GM21390 (cell line): ENCODE measurements at regions not wholly inside any gene's neighbourhood (a gene's known extent, or its start where the extent isn't known, plus 50 kb on each side); places are given as distances from the start of the nearest gene placed in this dataset.

ENCODE experiments used
- ATAC-seq: cut with Tn5 transposase; IDR thresholded peaks from one replicate; pipeline ENCODE4 v1.9.1; 2021; ENCODE audit not compliant: unreplicated experiment

DNA sequence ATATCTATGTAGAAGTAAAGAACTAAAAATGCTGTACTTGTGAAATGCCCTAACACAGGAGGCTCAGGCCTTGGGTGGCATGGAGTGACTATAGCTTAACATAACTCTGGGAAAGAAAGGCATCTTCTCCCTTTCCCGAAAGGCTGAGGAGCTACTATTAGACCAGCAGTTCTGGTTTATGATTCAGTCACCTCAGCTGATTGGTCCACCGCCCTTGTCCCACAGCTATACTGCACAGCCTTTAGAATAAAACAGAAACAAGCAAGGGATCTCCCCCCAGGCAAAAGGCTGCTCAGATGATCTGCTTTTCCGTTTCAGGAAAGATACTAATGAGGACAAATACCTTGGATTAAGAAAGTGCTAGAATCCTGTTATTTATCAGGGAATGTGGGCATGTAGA, 171.3 kb downstream of the SNCA start:
- ATAC-seq: no peak

DNA sequence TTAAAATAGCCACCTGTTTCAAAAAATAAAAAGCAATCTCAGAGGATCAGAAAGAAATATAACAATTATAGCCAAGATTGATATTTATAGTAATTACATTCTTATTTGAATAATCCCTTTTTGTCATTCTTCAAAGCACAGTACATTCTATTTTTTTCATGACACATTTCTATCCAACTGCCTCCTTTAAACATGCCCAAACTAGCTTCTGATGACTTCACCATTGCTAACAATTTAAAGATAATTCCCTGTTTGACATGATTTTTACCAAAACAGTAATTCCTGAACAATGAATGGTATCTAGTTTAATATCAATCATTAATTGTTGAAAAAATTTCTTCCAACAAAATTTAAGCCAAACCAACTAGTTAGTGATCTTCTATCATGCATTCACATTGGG, 172.4 kb downstream of the SNCA start:
- ATAC-seq: no peak

DNA sequence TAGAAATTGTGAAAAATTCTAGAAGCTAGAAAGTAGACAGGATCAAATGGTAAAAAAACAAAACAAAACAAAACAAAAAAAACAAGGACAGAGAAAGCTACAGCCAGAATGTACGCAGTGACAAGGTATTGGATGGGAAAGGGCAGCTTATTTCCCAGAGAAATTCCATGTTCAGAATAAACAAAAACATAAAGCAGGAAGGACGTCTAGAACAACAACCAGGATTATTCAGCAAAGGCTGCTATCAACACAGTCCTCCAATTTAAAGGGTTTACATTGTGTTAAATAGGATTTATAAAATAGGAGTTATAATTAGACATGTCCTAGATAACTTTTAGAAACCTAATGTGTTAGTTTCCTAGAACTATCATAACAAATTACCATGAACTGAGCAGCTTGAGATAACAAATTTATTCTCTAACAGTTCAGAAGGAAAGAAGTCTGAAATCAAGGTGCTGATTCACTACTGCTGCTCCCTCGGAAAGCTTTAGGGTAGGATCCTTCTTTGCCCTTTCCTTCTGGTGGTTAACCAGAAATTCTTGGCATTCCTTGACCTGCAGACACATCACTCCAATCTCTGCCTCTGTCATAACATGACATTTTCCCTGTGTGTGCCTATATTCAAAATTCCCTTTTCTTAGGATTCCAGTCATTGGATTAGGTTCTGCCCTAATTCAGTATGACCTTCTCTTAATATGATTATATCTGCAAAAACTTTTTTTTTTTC, 175.6 kb downstream of the SNCA start:
- no peak for ATAC-seq

DNA sequence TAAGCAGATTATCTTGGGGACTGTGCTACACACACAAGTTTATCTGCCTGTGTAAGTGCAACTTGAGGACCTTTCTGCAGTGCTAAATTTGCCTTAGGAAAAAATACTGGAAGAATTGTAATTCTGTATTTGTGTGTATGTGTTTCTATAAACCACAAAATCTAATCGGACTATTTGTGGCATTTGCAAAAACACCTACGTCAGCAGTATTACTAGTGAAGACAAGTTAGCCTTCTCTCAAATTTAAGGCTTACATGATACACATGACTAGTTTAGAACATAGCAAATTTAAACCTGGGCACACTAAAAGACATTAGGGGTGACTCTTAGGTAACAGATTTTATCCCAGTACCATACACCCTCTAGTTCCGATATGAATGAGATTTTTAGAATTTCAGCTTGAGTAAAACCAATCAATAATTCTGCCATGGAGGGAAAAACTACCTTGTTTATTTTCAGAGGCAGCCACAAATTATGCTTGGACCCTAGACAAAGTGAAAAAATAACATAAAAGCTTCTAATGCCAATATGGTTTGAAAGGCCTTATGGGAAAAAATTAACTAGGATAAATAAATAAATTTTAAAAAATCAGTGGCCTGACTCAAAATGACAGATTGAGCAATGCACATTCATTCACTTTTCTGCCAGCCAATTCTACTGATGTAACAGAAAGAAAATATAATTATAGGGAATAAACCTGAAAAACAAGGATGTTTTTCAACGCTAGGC, 176.4 kb downstream of the SNCA start:
- no peak for ATAC-seq

DNA sequence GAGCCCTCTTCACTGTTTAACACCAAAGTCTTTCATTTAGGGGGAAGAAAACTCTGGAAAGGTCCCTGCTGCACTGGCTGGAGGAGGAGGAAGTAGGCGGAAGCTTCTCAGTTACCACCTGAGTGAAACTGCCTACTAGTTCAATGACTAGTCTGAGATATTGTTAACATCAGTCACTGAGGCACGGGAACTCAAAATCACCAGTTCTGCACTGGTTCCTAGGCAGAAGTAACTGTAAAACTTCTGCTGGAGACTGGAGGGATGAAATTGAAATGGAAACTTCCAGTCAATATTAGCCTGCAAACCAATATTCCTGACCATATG, 178.3 kb downstream of the SNCA start:
- peak; percentile 84 for ATAC-seq

DNA sequence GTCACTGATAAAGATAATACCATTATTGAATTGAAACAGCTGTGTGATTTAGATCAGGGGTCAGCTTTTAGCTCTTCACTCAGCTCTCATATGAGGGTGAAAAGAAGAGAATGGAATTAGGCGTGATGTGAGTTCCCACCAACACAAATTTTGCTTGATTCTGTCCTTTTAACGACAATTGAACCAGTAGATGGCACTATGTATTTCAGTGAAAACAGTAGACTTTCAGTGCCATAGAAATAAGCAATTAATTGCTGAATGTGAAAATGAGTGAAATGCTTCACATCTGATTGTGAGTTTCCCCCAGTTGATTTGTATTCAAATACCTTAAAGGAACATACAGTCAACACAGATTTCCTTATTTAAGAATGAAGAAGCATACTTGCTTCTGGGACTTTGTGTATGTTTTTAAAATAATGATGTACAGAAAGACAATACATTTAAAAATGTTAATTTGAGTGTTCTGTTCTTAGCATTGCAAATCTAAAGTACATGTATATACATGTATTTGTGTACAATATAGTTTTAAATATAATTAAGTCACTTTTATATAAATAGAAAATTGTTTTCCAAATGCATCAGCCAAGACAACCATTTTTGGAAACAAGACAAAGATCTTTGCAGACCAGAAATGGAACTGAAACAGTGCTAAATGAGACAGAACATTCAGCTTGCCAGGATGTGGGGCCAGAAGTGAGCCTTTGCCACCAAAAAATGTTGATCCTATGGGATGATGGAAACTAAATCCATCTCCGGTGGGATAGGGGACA, 178.8 kb downstream of the SNCA start:
- ATAC-seq: peak; percentile 81

DNA sequence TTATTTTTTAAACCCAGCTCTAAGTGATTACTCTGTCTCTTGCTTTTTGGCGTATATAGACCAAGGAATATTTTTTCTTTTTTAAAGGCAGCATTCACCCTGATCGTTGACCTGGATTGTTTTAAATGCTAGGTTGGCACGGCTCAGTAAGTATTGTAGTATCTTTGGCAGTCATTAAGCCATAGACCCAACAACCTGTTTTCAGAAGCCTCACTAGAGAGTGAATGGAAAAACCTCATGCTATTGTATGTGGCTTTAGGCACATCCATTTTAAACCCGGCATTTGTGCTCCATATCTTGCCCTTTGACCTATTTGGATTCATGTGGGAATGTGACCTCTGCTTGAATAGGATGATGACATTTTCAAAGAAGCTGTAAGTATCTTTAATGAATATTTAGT, 183.9 kb downstream of the SNCA start:
- ATAC-seq: no peak

DNA sequence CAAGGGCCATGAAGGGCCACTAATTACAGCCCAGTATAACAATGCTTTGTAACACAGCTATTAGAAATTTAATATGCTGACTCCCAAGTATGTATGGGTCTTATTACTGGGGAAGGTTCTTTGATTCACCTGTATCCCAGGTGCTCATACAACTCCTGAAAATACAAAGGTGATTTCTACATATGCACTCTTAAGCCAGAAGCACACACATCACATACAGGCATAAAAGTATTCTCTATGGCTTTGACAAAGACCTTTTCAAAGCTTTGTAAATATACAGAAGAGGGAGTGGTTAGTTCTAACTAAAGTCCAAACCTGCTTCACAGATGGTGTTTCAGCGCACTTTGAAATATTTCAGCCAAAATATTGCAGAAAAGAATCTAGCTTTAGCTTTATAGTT, 191.5 kb downstream of the SNCA start:
- ATAC-seq: no peak

DNA sequence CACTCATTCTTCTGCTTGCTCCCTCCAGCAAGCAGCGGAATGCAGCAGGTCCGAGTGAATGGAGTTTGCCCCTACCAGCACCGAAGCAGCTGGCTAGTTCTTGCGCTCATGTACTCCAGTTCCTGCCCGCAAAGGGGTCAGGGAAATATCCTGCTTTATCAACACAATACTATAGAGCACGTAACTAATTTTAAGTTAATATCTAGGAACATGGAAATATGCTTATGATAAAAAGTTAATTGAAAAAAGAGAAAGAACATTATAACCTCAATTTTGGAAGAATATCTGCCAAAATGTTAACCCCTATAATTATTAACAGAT, 195.6 kb downstream of the SNCA start:
- ATAC-seq: no peak

DNA sequence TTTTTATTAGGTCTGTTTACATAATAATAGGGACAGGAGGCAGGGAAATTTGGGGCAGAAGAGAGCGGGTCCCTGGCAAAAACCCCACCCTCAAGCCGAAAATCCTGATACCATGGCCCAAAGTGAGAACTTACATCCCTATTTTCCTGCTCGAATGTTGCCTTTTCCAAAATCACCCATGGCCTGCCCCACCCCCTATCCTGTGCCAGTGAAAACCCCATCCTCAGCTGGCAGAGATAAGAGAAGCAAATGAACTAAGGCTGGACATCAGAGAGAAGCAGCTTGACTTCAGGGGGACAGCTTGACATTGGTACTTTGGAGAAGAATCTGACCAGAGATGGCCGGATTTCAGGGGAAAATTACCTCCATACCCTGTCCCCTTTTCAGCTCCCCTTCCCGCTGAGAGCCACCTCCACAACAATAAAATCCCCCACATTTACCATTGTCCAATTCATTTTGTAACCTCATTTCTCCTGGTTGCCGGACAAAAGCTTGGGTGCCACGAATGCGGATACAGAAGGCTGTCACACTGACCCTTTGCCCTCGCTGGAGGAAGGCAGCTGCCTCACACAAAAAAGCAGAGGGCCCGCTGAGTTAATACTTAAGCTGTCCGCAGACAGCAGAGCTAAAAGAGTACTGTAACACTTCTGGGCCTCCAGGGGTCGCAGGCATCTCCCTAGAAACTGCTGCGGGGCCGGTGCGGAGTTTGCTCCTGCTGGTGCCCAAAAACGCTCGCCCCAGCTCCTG, 196.2 kb downstream of the SNCA start:
- ATAC-seq: no peak

DNA sequence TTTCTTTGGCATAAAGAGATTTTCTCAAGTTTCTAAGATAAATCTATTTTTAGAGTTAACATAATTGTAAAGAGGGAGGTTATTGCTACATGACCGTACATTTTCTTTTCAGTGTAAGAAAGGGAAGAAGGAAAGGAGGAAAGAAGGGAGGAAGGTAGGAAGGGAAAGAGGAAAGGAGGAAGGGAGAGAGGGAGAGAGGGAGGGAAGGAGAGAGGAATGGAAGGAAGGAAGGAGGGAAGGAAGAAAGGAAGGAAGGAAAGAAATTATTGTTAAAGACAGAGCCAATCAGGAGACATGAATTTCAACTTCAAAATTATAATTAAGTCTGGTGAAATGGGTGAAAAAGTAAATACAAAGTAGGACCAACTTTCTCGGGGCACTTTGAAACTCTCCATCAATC, 197.6 kb downstream of the SNCA start:
- ATAC-seq: no peak

DNA sequence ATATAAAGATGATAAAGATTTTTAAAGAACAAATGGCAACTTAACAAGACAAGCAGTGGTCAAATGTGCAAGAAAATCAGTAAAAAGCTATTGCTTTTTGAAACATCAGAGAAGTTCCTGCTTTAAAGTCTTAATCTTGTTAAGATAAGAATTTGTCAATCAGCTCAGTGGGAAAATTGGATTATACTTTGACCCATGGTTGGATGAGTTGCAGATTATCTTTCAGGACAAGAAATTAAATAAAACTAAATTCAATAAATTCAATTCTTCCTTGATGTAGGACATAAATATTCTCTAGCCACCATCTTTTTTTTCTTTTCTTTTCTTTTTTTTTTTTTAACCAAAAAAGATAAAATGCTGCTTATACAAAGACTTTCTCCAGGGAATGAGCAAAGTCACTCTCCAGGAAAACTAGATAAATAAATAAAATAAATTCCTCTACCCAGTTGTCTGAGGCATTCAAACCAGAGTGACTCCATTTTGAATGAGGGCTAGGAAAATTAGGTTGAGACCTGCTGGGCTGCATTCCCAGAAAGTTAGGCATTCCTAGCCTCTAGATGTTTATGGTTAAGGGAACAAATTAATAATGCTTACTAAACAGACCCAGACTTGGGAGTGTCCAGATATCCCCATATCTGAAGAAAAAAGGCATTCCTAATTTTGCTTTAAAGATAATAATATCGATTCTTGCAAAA, 211.2 kb downstream of the SNCA start:
- ATAC-seq: no peak

DNA sequence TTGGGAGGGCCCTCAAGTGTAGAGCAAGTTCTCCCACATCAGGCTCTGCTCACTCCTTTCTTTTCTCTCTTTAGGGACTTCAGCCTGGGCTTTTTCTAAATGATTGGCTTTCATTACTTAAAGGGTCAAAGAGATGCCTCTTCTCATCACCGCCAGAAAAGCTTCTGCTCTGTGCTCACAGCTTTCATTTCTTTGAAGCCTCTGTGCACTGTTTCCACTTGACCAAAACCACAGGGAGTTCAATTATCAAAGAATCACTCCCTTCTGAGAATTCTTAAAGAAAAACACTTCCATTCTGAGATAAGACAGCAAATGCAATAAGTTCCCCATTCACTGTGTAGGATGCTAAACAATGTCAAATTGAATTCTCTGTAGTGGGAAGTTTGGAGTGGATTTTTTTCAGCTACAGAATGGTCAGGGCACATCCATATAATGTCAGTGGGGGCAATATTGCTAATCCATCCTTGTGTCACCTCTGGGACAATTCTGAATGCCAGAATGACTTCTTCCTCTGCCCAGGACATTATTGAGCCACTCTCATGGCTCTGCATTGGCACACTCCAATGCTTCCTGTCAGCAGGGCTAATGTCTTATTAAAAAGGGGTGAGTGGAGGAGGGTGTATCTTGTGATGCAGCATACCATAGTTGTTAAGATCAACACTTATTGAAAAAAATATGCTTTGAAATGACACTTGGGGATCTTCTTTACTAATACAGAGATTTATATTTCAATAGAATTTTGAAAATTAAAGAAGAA, 217.6 kb downstream of the SNCA start:
- ATAC-seq: no peak

DNA sequence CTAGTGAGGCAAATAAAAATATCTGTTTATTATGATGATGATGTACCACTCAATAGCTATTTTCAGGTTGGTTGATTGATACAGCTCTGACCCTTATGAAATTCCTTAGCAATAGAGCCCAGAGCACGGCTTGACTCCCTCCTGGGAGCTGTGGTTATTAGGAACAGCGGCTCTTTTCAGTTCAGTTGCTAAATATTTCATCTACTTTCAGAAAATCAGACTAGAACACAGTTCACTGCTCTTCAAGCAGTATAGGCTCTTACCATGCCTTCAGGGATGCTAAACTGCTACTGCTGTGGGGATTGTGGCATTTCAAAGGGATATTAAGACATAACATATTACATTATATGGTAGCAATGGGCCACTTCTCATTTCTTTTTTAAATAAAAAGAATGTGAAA, 218.8 kb downstream of the SNCA start:
- no peak for ATAC-seq

DNA sequence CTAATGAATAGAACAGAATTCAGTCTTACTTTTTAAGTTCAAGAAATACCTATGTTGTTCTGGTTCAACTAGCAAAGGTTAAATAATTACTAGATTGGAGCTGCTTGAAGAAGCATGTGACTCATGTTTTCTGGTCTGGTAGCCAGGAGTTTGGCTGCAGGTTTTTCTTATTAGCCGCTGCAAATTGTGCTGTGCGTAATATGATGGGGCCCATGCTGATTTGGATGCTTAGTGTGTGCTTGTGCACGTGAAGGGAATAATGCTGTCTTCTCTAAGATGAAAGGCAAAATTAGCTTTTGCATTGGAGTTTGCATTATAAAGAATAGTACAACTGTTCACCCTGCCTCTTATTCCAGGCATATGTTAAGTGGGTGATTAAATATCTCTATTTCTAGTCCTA, 219.6 kb downstream of the SNCA start:
- no peak for ATAC-seq

DNA sequence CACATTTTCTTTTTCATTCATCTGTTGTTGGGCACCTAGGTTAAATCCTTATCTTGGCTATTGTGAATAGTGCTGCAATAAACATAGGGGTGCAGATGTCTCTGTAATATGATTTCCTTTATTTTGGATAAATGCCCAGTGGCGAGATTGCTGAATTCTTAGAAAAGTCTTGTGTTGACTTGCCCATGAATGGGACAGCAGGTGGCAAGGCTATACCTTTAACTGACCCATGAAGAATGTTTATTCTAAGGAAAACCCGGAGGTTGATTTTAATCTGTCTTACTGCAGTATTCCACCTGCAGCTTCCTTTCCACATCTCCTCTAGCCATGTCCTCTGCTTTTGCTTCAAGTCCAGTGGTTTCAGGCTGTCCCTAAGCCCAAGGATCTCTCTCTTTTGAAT, 220.6 kb downstream of the SNCA start:
- ATAC-seq: no peak

DNA sequence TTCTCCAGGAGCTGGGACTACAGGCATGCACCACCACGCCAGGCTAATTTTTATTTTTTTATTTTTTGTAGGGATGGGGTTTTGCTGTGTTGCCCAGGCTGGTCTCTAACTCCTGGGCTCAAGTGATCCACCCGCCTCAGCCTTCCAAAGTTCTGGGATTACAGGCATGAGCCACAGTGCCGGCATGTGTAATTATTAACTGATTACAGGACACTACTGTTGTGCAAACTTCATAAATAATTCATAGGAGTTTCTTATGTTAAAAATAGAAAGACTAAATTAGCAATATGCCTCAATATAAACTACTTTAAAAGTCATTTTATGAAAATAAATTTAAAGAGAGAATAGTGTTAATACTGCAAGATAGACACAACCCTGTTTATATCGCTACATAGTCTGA, 221.9 kb downstream of the SNCA start:
- no peak for ATAC-seq

DNA sequence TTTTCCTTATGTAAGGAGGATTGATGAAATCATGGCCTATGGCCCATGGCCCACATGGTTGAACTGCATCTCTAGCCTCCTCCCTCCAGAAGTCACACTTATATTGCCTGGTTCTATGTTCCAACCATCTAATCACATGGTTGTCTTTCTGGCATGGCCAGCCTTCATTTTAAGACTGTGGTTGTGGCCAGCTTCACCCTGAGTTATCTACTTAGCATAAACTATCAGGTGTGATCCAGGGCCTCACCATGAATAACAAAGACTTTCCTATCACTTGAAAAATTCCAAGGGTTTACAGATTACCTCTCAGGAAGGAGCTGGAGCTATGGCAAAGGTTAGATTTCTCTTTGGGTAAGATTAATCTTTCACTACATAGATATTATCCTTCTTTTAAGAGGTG, 222.8 kb downstream of the SNCA start:
- ATAC-seq: no peak

DNA sequence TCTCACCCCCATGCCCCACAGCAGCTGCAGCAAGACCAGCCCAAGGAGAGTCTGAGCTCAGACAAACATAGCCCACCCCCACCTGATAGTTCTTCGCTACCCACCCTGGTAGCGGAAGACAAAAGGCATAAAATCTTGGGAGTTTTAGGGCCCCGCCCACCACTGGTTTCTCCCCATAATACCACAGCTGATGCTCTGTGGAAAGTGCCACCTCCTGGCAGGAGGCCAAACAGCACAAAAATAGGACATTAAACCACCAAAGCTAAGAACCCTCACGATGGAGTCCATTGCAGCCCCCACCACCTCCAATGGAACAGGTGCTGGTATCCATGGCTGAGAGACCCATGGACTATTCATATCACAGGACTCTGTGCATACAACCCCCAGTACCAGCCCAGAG, 226.7 kb downstream of the SNCA start:
- ATAC-seq: no peak

DNA sequence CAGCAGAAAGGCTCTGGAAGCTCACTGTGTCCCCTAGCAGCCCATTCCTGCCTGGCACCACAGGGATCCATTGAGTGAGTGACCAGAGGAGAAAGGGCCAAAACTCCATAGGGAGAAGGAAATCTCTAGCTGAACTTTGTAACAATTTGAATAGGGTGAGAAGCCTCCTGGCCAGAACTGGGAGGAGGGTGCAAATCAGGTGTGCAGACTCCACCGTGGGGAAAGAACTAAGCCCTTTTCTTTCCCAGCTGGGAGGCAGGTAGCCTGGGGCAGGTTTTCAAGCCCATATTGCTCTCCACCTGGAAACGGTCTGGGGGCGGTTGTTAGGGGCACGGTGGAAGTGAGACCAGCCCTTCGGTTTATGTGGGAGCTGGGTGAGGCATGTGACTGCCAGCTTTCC, 227.2 kb downstream of the SNCA start:
- ATAC-seq: no peak
